Right atrium auricular region (tissue), 2 donors: ENCODE measurements at regions not wholly inside any gene's neighbourhood (a gene's known extent, or its start where the extent isn't known, plus 50 kb on each side); places are given as distances from the start of the nearest gene placed in this dataset.

Experiments used
- DNase-seq: peaks from one replicate; pipeline ENCODE4 v3.0.0-alpha.2; 2019; ENCODE audit warnings: low spot score
- H3K27ac ChIP-seq, 2 donors: fragments of 200-600 bp; sonication (generic); 1 replicate in 1 of 2; 2 replicates in 1 of 2; pipeline ENCODE4 v1.5.1; 2016 to 2019
- H3K27me3 ChIP-seq, 2 donors: fragments of 200-600 bp; sonication (generic); one replicate each; pipeline versions ENCODE4 v1.5.1 to v1.6.0; 2017 to 2019
- H3K36me3 ChIP-seq: fragments of 200-600 bp; sonication (generic); one replicate; pipeline ENCODE4 v1.5.1; 2016
- H3K4me1 ChIP-seq, 2 donors: fragments of 200-600 bp; sonication (generic); one replicate each; pipeline versions ENCODE4 v1.5.1 to v1.6.0; 2017 to 2019
- H3K4me3 ChIP-seq, 2 donors: fragments of 200-600 bp; sonication (generic); 1 replicate in 1 of 2; 2 replicates in 1 of 2; pipeline ENCODE4 v1.5.1; 2017 to 2019; ENCODE audit warnings: mild to moderate bottlenecking in 1 of 2, moderate library complexity in 1 of 2
- H3K9me3 ChIP-seq, 2 donors: fragments of 200-600 bp; sonication (generic); one replicate each; pipeline ENCODE4 v1.5.1; 2019
- TF ChIP-seq, protein P1 (sequence below), 2 donors: fragments of 200-600 bp; sonication (generic); IDR thresholded peaks; one replicate each; pipeline ENCODE4 v1.5.1; 2019; ENCODE audit warnings: antibody characterized with exemption in 2 of 2

GRCh38 chr2:53202063-53202462 lies 565.5 kb upstream of the CHAC2 start:
- Histone ChIP-seq H3K36me3 (no peaks in the 10 kb centered on the region), H3K27ac (no peak overlapping the region), H3K27me3 (no peaks in the 10 kb centered on the region), H3K9me3 (no peaks in the 10 kb centered on the region), H3K4me3 (no peak overlapping the region), H3K4me1 (no peaks in the 10 kb centered on the region)
- no peak for DNase-seq
- TF ChIP-seq, protein P1, sequence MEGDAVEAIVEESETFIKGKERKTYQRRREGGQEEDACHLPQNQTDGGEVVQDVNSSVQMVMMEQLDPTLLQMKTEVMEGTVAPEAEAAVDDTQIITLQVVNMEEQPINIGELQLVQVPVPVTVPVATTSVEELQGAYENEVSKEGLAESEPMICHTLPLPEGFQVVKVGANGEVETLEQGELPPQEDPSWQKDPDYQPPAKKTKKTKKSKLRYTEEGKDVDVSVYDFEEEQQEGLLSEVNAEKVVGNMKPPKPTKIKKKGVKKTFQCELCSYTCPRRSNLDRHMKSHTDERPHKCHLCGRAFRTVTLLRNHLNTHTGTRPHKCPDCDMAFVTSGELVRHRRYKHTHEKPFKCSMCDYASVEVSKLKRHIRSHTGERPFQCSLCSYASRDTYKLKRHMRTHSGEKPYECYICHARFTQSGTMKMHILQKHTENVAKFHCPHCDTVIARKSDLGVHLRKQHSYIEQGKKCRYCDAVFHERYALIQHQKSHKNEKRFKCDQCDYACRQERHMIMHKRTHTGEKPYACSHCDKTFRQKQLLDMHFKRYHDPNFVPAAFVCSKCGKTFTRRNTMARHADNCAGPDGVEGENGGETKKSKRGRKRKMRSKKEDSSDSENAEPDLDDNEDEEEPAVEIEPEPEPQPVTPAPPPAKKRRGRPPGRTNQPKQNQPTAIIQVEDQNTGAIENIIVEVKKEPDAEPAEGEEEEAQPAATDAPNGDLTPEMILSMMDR (IDR thresholded peaks at IDR 0.05): peak in 1 of 2 donors; percentile 34

- H3K27ac ChIP-seq: no peak overlapping the region
- H3K36me3 ChIP-seq: no peaks in the 10 kb centered on the region
- H3K27me3 ChIP-seq: no peaks in the 10 kb centered on the region
- H3K9me3 ChIP-seq: no peaks in the 10 kb centered on the region
- no peak for DNase-seq
- H3K4me3 ChIP-seq: no peak overlapping the region
- no peaks in the 10 kb centered on the region for H3K4me1 ChIP-seq
- TF ChIP-seq, protein P1 (IDR thresholded peaks at IDR 0.05): no peak
Measured at GRCh38 chr2:53200072-53200471, 567.5 kb upstream of the CHAC2 start.

DNA sequence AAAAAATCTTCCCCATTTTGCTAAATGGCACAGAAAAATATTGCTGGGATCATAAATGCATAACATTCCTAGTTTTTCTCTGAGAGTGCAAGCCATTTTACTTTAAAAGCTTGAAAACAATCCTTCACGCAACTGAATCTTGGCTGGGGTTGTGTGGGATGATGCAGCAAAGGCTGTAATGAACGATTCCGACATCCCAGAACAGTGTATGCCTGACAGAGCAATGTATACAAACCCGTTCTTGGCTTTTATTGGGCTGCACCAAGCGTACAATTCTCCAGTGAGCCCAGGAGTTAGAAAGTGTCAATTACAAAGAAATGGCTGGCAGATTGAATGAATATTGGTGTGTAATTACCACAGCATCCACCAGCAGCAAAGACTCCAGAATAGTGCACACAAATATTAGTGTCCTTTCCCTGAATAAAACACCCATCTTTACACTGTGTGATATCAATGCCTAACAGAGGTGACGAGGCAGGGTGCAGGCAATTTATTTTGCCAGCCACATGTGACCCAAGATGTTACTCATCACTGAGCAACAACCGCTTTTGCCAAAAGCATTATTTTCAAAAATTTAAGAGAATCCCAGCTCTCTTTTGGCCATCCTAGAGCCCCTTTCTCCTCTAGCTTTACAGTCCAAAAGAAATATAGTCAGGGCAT lies 578.6 kb upstream of the CHAC2 start:
- DNase-seq: no peak
- Histone ChIP-seq H3K27me3 (no peaks in the 10 kb centered on the region), H3K9me3 (no peaks in the 10 kb centered on the region), H3K27ac (no peak overlapping the region), H3K4me3 (no peak overlapping the region), H3K36me3 (no peaks in the 10 kb centered on the region), H3K4me1 (no peaks in the 10 kb centered on the region)
- TF ChIP-seq, protein P1 (IDR thresholded peaks at IDR 0.05): no peak

DNA sequence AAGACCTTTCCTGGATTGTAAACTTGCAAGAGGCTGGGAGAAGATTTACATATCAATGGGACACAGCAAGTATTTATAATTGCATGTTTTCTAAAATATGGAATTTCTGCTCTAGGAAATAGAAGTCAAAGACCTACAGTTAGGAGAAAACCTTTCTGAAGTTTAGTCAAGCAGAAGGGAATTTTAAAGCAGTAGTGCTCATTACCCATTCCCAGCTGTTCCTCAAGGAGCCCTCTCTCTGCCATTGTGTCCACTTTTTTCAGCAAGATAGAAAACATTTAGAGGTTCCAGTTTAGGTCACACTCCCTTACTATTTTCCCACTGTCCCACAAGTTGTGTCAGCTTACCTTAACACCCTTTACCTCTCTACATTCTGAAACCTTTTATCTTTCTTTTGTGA lies 584.0 kb upstream of the CHAC2 start:
- Histone ChIP-seq H3K27me3 (no peaks in the 10 kb centered on the region), H3K4me3 (no peak overlapping the region), H3K4me1 (no peaks in the 10 kb centered on the region), H3K27ac (no peak overlapping the region), H3K36me3 (no peaks in the 10 kb centered on the region), H3K9me3 (no peaks in the 10 kb centered on the region)
- DNase-seq: no peak
- TF ChIP-seq, protein P1 (IDR thresholded peaks at IDR 0.05): no peak

- H3K9me3 ChIP-seq: no peaks in the 10 kb centered on the region
Measured at GRCh38 chr2:53182601-53183000, 585.0 kb upstream of the CHAC2 start.

More at GRCh38 chr2:53182601-53183000, 585.0 kb upstream of the CHAC2 start:
- Histone ChIP-seq H3K4me1 (no peaks in the 10 kb centered on the region), H3K27me3 (no peaks in the 10 kb centered on the region), H3K27ac (no peak overlapping the region), H3K4me3 (no peak overlapping the region), H3K36me3 (no peaks in the 10 kb centered on the region)
- TF ChIP-seq, protein P1 (IDR thresholded peaks at IDR 0.05): no peak
- DNase-seq: no peak
